DND-41 (cell line): ENCODE measurements at regions not wholly inside any gene's neighbourhood (a gene's known extent, or its start where the extent isn't known, plus 50 kb on each side); places are given as distances from the start of the nearest gene placed in this dataset.

Experiments
- ATAC-seq: fragments of 200-7000 bp; cut with Tn5 transposase; 3 replicates; pipeline ENCODE4 v1.9.1; 2021; ENCODE audit warnings: low read depth; ENCODE audit not compliant: insufficient read depth
- DNase-seq: peaks from one replicate; pipeline ENCODE4 v3.0.0-alpha.2; 2020
- H2AFZ ChIP-seq: 2 replicates; pipeline ENCODE4 v1.6.0; 2012; ENCODE audit warnings: low read depth, low read length
- H3K27ac ChIP-seq: 2 replicates; pipeline ENCODE4 v1.5.1; 2012; ENCODE audit warnings: low read length, inconsistent platforms
- H3K27me3 ChIP-seq: fragments of 200-600 bp; sonication (generic); 2 replicates; pipeline ENCODE4 v1.6.0; 2012; ENCODE audit warnings: low read length, mild to moderate bottlenecking, inconsistent platforms; ENCODE audit not compliant: insufficient read depth, poor library complexity
- H3K36me3 ChIP-seq: 2 replicates; pipeline ENCODE4 v1.5.1; 2012; ENCODE audit warnings: low read length, inconsistent platforms; ENCODE audit not compliant: insufficient read depth
- H3K4me1 ChIP-seq: 2 replicates; pipeline ENCODE4 v1.5.1; 2012; ENCODE audit warnings: mild to moderate bottlenecking, low read length; ENCODE audit not compliant: insufficient read depth
- H3K4me2 ChIP-seq: 2 replicates; pipeline ENCODE4 v1.6.0; 2012; ENCODE audit warnings: mild to moderate bottlenecking, moderate library complexity, low read length, inconsistent platforms; ENCODE audit not compliant: insufficient read depth
- H3K4me3 ChIP-seq, 2 experiments: fragments of 200-600 bp in 1 of 2; shearing (Covaris generic) in 1 of 2; 2 replicates each; pipeline ENCODE4 v1.5.1; 2012 to 2016; ENCODE audit warnings: inconsistent platforms in 2 of 2, low read length in 2 of 2, mild to moderate bottlenecking in 2 of 2, low read depth in 1 of 2, moderate library complexity in 1 of 2
- H3K79me2 ChIP-seq: 2 replicates; pipeline ENCODE4 v1.6.0; 2012; ENCODE audit warnings: low read length, inconsistent platforms; ENCODE audit not compliant: insufficient read depth
- H3K9ac ChIP-seq: 2 replicates; pipeline ENCODE4 v1.6.0; 2012; ENCODE audit warnings: low read depth, mild to moderate bottlenecking, inconsistent platforms, low read length, moderate library complexity
- H3K9me3 ChIP-seq: 2 replicates; pipeline ENCODE4 v1.5.1; 2012; ENCODE audit warnings: low read length, moderate library complexity, mild to moderate bottlenecking, inconsistent platforms; ENCODE audit not compliant: insufficient read depth, severe bottlenecking
- H4K20me1 ChIP-seq: 2 replicates; pipeline ENCODE4 v1.6.0; 2012; ENCODE audit warnings: low read length; ENCODE audit not compliant: insufficient read depth
- EZH2 ChIP-seq: IDR thresholded peaks from 3 replicates; pipeline ENCODE4 v1.6.1; 2012; ENCODE audit warnings: borderline replicate concordance, low read depth, mild to moderate bottlenecking, moderate library complexity, low read length, inconsistent platforms; ENCODE audit not compliant: severe bottlenecking
- TF ChIP-seq, protein P1 (sequence below): IDR thresholded peaks from 2 replicates; pipeline ENCODE4 v1.5.1; 2012; ENCODE audit warnings: borderline replicate concordance, low read length, moderate library complexity, mild to moderate bottlenecking; ENCODE audit not compliant: poor library complexity, severe bottlenecking; ENCODE audit errors: extremely low read depth

DNA sequence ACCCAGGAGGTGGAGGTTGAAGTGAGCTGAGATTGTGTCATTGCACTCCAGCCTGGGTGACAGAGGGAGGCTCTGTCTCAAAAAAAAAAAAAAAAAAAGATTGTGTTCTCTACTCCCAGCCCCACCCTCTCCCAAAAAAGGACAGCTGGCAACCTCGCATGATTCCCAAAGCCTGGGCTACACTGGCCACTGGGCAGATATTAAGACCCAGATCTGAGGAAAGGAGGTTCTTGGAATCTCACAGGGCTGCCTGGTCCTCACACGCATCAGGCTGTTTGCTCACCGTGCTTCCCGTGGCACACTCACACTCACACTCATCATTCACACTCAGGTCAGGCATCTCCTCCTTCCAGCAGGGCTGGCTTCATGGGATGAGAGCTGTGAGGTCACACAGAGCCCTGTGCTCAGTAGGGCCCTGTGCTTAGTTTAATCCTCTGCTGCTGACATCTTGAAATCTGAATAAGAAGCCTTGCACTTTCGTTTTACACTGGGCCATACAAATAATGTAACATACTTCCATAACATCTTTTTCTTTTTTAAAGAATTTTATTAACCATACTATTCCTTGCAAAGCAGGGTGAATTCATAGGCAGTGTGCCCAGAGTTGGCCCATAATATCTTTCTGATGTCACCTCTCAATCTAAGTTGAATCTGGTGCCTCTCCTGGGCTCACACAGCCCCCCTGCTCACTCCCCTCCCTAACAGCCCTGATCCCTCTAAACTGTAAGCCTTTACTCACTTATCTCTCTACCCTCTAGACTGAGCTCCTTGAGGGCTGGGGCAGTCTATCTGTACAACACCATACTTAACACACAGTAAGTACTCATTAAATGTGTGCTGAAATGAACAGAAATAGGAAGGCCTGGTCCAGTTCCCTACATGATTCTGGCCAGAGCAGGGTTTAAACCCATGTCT, 50.2 kb upstream of the C15orf39 start:
- DNase-seq (no peak), ATAC-seq (no peak)
- Histone ChIP-seq H3K79me2 (no peaks in the 10 kb centered on the region), H3K36me3 (no peaks in the 10 kb centered on the region), H3K9me3 (no peaks in the 10 kb centered on the region), H3K27me3 (no peaks in the 10 kb centered on the region), H4K20me1 (no peaks in the 10 kb centered on the region), H3K27ac (no peak overlapping the region), H3K4me1 (peaks cover 18% of the 10 kb centered on the region), H3K4me2 (no peak overlapping the region), H3K4me3 (no peak overlapping the region), H3K9ac (no peak overlapping the region), H2AFZ (no peak overlapping the region)
- TF ChIP-seq, protein P1, sequence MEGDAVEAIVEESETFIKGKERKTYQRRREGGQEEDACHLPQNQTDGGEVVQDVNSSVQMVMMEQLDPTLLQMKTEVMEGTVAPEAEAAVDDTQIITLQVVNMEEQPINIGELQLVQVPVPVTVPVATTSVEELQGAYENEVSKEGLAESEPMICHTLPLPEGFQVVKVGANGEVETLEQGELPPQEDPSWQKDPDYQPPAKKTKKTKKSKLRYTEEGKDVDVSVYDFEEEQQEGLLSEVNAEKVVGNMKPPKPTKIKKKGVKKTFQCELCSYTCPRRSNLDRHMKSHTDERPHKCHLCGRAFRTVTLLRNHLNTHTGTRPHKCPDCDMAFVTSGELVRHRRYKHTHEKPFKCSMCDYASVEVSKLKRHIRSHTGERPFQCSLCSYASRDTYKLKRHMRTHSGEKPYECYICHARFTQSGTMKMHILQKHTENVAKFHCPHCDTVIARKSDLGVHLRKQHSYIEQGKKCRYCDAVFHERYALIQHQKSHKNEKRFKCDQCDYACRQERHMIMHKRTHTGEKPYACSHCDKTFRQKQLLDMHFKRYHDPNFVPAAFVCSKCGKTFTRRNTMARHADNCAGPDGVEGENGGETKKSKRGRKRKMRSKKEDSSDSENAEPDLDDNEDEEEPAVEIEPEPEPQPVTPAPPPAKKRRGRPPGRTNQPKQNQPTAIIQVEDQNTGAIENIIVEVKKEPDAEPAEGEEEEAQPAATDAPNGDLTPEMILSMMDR: no peak
- TF ChIP-seq EZH2: no peak
